K562 (cell line): ENCODE measurements at regions not wholly inside any gene's neighbourhood (a gene's known extent, or its start where the extent isn't known, plus 50 kb on each side); places are given as distances from the start of the nearest gene placed in this dataset.

ENCODE experiments used
- ATAC-seq: fragments of 200-7000 bp; cut with Tn5 transposase; 3 replicates; pipeline ENCODE4 v1.9.1; 2020; ENCODE audit warnings: moderate library complexity
- BruUV-seq: library from RNA; stranded (reverse); fragments of 400-500 nt; replicated peaks from 2 replicates; lab custom pipeline; 2021; lab: Mats Ljungman, UMichigan
- CTCF ChIA-PET: fragments of 300-600 bp; formaldehyde crosslinking; extraction: SDS; loops from one replicate; lab custom pipeline; 2021; ENCODE audit warnings: low intra/inter-chr PET ratio; lab: Yijun Ruan, JAX
- POLR2A ChIA-PET: fragments of 300-600, 350-650 bp; sonication (Branson Sonifier 250); formaldehyde crosslinking; extraction: SDS; loops from one replicate; lab custom pipeline; 2021; ENCODE audit warnings: antibody characterized with exemption, inconsistent platforms; lab: Yijun Ruan, JAX
- DNase-seq, 4 experiments: peaks; one replicate each; pipeline versions ENCODE4 v3.0.0 to v3.0.0-alpha.2; 2011 to 2018; ENCODE audit warnings: low spot score in 3 of 4, mixed read lengths in 3 of 4; ENCODE audit errors: extremely low read depth in 1 of 4
- FAIRE-seq: peaks from 2 replicates; lab custom pipeline; 2011; peaks lifted over from hg19 to GRCh38; lab: Jason Lieb, UNC
- H2AFZ ChIP-seq: 2 replicates; pipeline ENCODE4 v1.6.0; 2011; ENCODE audit warnings: low read depth, low read length, control low read depth, inconsistent platforms
- H3K27ac ChIP-seq: fragments of 200-600 bp; 3 replicates; pipeline ENCODE4 v1.8.0; 2011; ENCODE audit warnings: low read depth, mild to moderate bottlenecking, control low read depth, inconsistent platforms, low read length, moderate library complexity, mixed read lengths; ENCODE audit errors: extremely low read depth
- H3K27me3 ChIP-seq, 2 experiments: fragments of 300-600 bp in 1 of 2; 2 replicates in 1 of 2; 3 replicates in 1 of 2; pipeline versions ENCODE4 v1.6.0 to v1.8.0; 2011; ENCODE audit warnings: inconsistent platforms in 2 of 2, low read length in 2 of 2, mild to moderate bottlenecking in 1 of 2, mixed read lengths in 1 of 2, moderate library complexity in 1 of 2; ENCODE audit not compliant: control insufficient read depth in 2 of 2, insufficient read depth in 2 of 2
- H3K36me3 ChIP-seq: fragments of 300-600 bp; 3 replicates; pipeline ENCODE4 v1.8.0; 2011; ENCODE audit warnings: mild to moderate bottlenecking, low read length, inconsistent platforms; ENCODE audit not compliant: control insufficient read depth, insufficient read depth
- H3K4me1 ChIP-seq, 2 experiments: fragments of 200-600 bp in 1 of 2; replicated peaks in 1 of 2; 2 replicates in 1 of 2; 3 replicates in 1 of 2; pipeline versions ENCODE4 v1.5.1 to v1.8.0; 2011; ENCODE audit warnings: inconsistent platforms in 2 of 2, low read length in 2 of 2, mild to moderate bottlenecking in 1 of 2, mixed read lengths in 1 of 2, moderate library complexity in 1 of 2; ENCODE audit not compliant: control insufficient read depth in 2 of 2, insufficient read depth in 2 of 2
- H3K4me2 ChIP-seq: 2 replicates; pipeline ENCODE4 v1.6.1; 2011; ENCODE audit warnings: low read length, control low read depth, inconsistent platforms, mixed read lengths; ENCODE audit not compliant: insufficient read depth
- H3K4me3 ChIP-seq: fragments of 200-600 bp; sonication (generic), shearing (Covaris generic); 2 replicates; pipeline ENCODE4 v1.5.1; 2016; ENCODE audit warnings: control low read depth, inconsistent platforms
- H3K79me2 ChIP-seq: fragments of 200-600 bp; 3 replicates; pipeline ENCODE4 v1.8.0; 2011; ENCODE audit warnings: low read length, inconsistent platforms; ENCODE audit not compliant: control insufficient read depth, insufficient read depth
- H3K9ac ChIP-seq, 2 experiments: 2 replicates each; pipeline versions ENCODE4 v1.6.0 to v1.6.1; 2011; ENCODE audit warnings: low read depth in 2 of 2, low read length in 2 of 2, control low read depth in 1 of 2, inconsistent platforms in 1 of 2, mild to moderate bottlenecking in 1 of 2, mixed read lengths in 1 of 2; ENCODE audit not compliant: insufficient read depth in 1 of 2
- H3K9me1 ChIP-seq: one replicate; pipeline ENCODE4 v1.6.0; 2011; ENCODE audit warnings: inconsistent platforms, mild to moderate bottlenecking, low read length, moderate library complexity; ENCODE audit not compliant: control insufficient read depth, insufficient read depth
- H3K9me3 ChIP-seq: replicated peaks from 2 replicates; pipeline ENCODE4 v1.5.1; 2011; ENCODE audit warnings: low read depth, low read length, inconsistent platforms; ENCODE audit not compliant: control insufficient read depth, insufficient read depth
- H4K20me1 ChIP-seq: replicated peaks from 2 replicates; pipeline ENCODE4 v1.6.1; 2011; ENCODE audit warnings: low read length, inconsistent platforms, mixed read lengths; ENCODE audit not compliant: control insufficient read depth, insufficient read depth
- ESRRA ChIP-seq: fragments of 450-650 bp; IDR thresholded peaks from 2 replicates; pipeline ENCODE4 v1.6.1; 2014; ENCODE audit warnings: low read depth, mild to moderate bottlenecking, moderate library complexity, borderline replicate concordance
- MAFK ChIP-seq: IDR thresholded peaks from 2 replicates; pipeline ENCODE4 v1.6.1; 2011; ENCODE audit warnings: low read length, improper control_type of control experiment
- TCF7L2 ChIP-seq: fragments of 150-350 bp; IDR thresholded peaks from 2 replicates; pipeline ENCODE4 v1.6.1; 2016; ENCODE audit warnings: low read depth, mild to moderate bottlenecking, low read length, moderate library complexity
- TOE1 ChIP-seq, 2 experiments: fragments of 450-650 bp in 1 of 2; sonication (generic) in 1 of 2; formaldehyde crosslinking in 1 of 2; IDR thresholded peaks; 2 replicates each; pipeline versions ENCODE4 v1.7.1 to v1.8.0; 2016 to 2022; ENCODE audit warnings: borderline replicate concordance in 2 of 2, mild to moderate bottlenecking in 2 of 2, antibody characterized with exemption in 1 of 2, inconsistent platforms in 1 of 2, low read depth in 1 of 2, missing genetic modification reagents in 1 of 2, moderate library complexity in 1 of 2
- ZNF212 ChIP-seq: fragments of 450-650 bp; formaldehyde crosslinking; IDR thresholded peaks from 2 replicates; pipeline ENCODE4 v1.4.0; 2020; ENCODE audit warnings: mild to moderate bottlenecking
- WGBS: fragments of 100-300 bp; shearing (Covaris generic); methylation state at CpG from one replicate; pipeline ENCODE4 v1.1.6; 2016; ENCODE audit warnings: low coverage, mixed read lengths; ENCODE audit not compliant: insufficient coverage; ENCODE audit errors: missing lambda C conversion rate; 5-methylcytosine and 5-hydroxymethylcytosine counted together
- in situ Hi-C: fragments of 300-500 bp; cut with MboI; formaldehyde crosslinking; loops from 4 replicates; pipeline ENCODE4 v1.15.0; 2018; ENCODE audit warnings: inconsistent platforms, mixed read lengths
- intact Hi-C: fragments of 100-400 bp; cut with micrococcal nuclease; formaldehyde crosslinking; loops from 2 replicates; pipeline ENCODE4 v1.14.2; 2022

- H3K4me1 ChIP-seq: no peaks in the 10 kb centered on the region
- FAIRE-seq: no peak
- no peak overlapping the region for H3K9ac ChIP-seq
- TF ChIP-seq MAFK (peak; percentile 40; the same call in 1 of the 2 replicates), TCF7L2 (no peak), ESRRA (no peak), ZNF212 (CRISPR knock-in tag) (no peak)
- POLR2A ChIA-PET: no interaction called here
- no peak for ATAC-seq
- intact Hi-C loops: no loop called here
- DNase-seq: no peak
- WGBS: 0% methylated on average over 5 of the region's 6 CpGs
- H4K20me1 ChIP-seq: no peaks in the 10 kb centered on the region
- CTCF ChIA-PET: no interaction called here
- BruUV-seq: no TSS peak
- H3K27me3 ChIP-seq: no peaks in the 10 kb centered on the region
- H3K4me3 ChIP-seq: no peak overlapping the region
- no peaks in the 10 kb centered on the region for H3K79me2 ChIP-seq
- H3K9me3 ChIP-seq: 0 out of 2 replicates have a peak, but pooled peaks cover 4% of the 10 kb centered on the region
- in situ Hi-C loops: no loop called here
- H3K36me3 ChIP-seq: no peaks in the 10 kb centered on the region
- no peaks in the 10 kb centered on the region for H3K9me1 ChIP-seq
- no peak overlapping the region for H3K27ac ChIP-seq
- no peak overlapping the region for H2AFZ ChIP-seq
- H3K4me2 ChIP-seq: no peak overlapping the region
These were observed 423.7 kb upstream of the SEMA6D start for GRCh38 chr15:47293466-47294162.

- WGBS: 0% methylated on average over 3 of the region's 3 CpGs
These were observed 422.5 kb upstream of the SEMA6D start for GRCh38 chr15:47294765-47295259.

More at GRCh38 chr15:47294765-47295259, 422.5 kb upstream of the SEMA6D start:
- FAIRE-seq (no peak), DNase-seq (no peak), ATAC-seq (no peak)
- no peak for TF ChIP-seq TOE1 (IDR thresholded peaks at IDR 0.05; ENCODE audit: borderline replicate concordance)
- TF ChIP-seq TOE1 (CRISPR knock-in tag; IDR thresholded peaks at IDR 0.05; ENCODE audit: borderline replicate concordance, low read depth): no peak
- Histone ChIP-seq H3K27ac (no peak overlapping the region), H3K36me3 (no peaks in the 10 kb centered on the region), H2AFZ (no peak overlapping the region), H3K27me3 (no peaks in the 10 kb centered on the region), H4K20me1 (no peaks in the 10 kb centered on the region), H3K9ac (no peak overlapping the region), H3K79me2 (no peaks in the 10 kb centered on the region), H3K4me1 (no peaks in the 10 kb centered on the region), H3K9me3 (0 out of 2 replicates have a peak, but pooled peaks cover 4% of the 10 kb centered on the region), H3K4me3 (no peak overlapping the region), H3K4me2 (no peak overlapping the region), H3K9me1 (no peaks in the 10 kb centered on the region)
- intact Hi-C loops (no loop called here), in situ Hi-C loops (no loop called here)
- no TSS peak for BruUV-seq
- CTCF ChIA-PET: no interaction called here
- POLR2A ChIA-PET: no interaction called here
